ENCODE measurements at regions not wholly inside any gene's neighbourhood (a gene's known extent, or its start where the extent isn't known, plus 50 kb on each side); places are given as distances from the start of the nearest gene placed in this dataset.

GRCh38 chr20:50433001-50433761, 77.0 kb upstream of the PTPN1 start:
- no peak overlapping the region for H3K27ac Mint-ChIP-seq
- Histone ChIP-seq H3K27me3 (ENCODE audit: control insufficient read depth, insufficient read depth, low read length) (no peaks in the 10 kb centered on the region), H3K27ac (ENCODE audit: low read length) (no peak overlapping the region), H3K4me1 (ENCODE audit: control insufficient read depth, insufficient read depth, low read length) (no peaks in the 10 kb centered on the region), H3K4me3 (ENCODE audit: low read length) (no peak overlapping the region), H3K36me3 (ENCODE audit: control insufficient read depth, insufficient read depth, low read length) (no peaks in the 10 kb centered on the region), H3K9me3 (ENCODE audit: control insufficient read depth, insufficient read depth, low read length) (no peaks in the 10 kb centered on the region)
- ATAC-seq (no peak), DNase-seq (no peak)
- no peaks in the 10 kb centered on the region for H3K9me3 Mint-ChIP-seq
- H3K4me1 Mint-ChIP-seq = no peaks in the 10 kb centered on the region
- WGBS (ENCODE audit: insufficient coverage) = 93% methylated on average over 4 of the region's 4 CpGs
- peaks cover 20% of the 10 kb centered on the region in 2 donors for H3K27me3 Mint-ChIP-seq (ENCODE audit: low read depth in 2 of 2)
- TF ChIP-seq CTCF (IDR thresholded peaks at IDR 0.05) = no peak
- intact Hi-C loops (cut with micrococcal nuclease) = no loop called here
- H3K36me3 Mint-ChIP-seq = no peaks in the 10 kb centered on the region
- H3K4me3 Mint-ChIP-seq = no peak overlapping the region

DNA sequence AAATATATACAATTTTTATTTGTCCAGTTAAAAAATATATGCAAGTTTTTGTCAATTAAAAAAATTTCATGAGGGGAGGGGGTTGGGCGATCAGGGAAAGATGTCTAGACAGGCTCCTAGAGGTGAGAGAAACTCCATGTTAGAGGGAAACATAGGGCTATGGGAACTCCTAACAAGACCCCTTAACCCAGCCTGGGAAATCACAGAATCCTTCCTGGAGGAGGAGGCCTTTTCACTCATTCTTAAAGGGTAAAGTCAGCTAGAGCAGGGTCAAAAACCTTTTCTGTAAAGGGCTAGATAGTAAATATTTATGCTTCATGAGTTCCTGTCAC, 75.9 kb upstream of the PTPN1 start:
- H3K4me1 Mint-ChIP-seq = no peaks in the 10 kb centered on the region
- no peak overlapping the region for H3K4me3 Mint-ChIP-seq
- no CpG with 5 or more reads among the region's 1 CpG for WGBS (ENCODE audit: insufficient coverage)
- Histone ChIP-seq H3K4me3 (ENCODE audit: low read length) (no peak overlapping the region), H3K27me3 (ENCODE audit: control insufficient read depth, insufficient read depth, low read length) (no peaks in the 10 kb centered on the region), H3K4me1 (ENCODE audit: control insufficient read depth, insufficient read depth, low read length) (no peaks in the 10 kb centered on the region), H3K36me3 (ENCODE audit: control insufficient read depth, insufficient read depth, low read length) (no peaks in the 10 kb centered on the region), H3K27ac (ENCODE audit: low read length) (no peak overlapping the region), H3K9me3 (ENCODE audit: control insufficient read depth, insufficient read depth, low read length) (no peaks in the 10 kb centered on the region)
- intact Hi-C loops (cut with micrococcal nuclease) = no loop called here
- no peaks in the 10 kb centered on the region for H3K9me3 Mint-ChIP-seq
- DNase-seq (no peak), ATAC-seq (no peak)
- no peak for TF ChIP-seq CTCF (IDR thresholded peaks at IDR 0.05)
- H3K27ac Mint-ChIP-seq = no peak overlapping the region
- H3K36me3 Mint-ChIP-seq = no peaks in the 10 kb centered on the region
- H3K27me3 Mint-ChIP-seq (ENCODE audit: low read depth in 2 of 2) = peaks cover 18 to 20% of the 10 kb centered on the region in 2 donors

- no peaks in the 10 kb centered on the region for H3K36me3 Mint-ChIP-seq
- Histone ChIP-seq H3K4me3 (ENCODE audit: low read length) (no peak overlapping the region), H3K27me3 (ENCODE audit: control insufficient read depth, insufficient read depth, low read length) (no peaks in the 10 kb centered on the region), H3K27ac (ENCODE audit: low read length) (no peak overlapping the region), H3K36me3 (ENCODE audit: control insufficient read depth, insufficient read depth, low read length) (no peaks in the 10 kb centered on the region), H3K9me3 (ENCODE audit: control insufficient read depth, insufficient read depth, low read length) (no peaks in the 10 kb centered on the region), H3K4me1 (ENCODE audit: control insufficient read depth, insufficient read depth, low read length) (no peaks in the 10 kb centered on the region)
- 60% methylated on average over 5 of the region's 6 CpGs for WGBS (ENCODE audit: insufficient coverage)
- H3K4me3 Mint-ChIP-seq = no peak overlapping the region
- no peak overlapping the region for H3K27ac Mint-ChIP-seq
- no peak for TF ChIP-seq CTCF (IDR thresholded peaks at IDR 0.05)
- H3K9me3 Mint-ChIP-seq = no peaks in the 10 kb centered on the region
- ATAC-seq = no peak
- H3K4me1 Mint-ChIP-seq = no peaks in the 10 kb centered on the region
- intact Hi-C loops (cut with micrococcal nuclease) = no loop called here
- DNase-seq = no peak
- peaks cover 21 to 23% of the 10 kb centered on the region in 2 donors for H3K27me3 Mint-ChIP-seq (ENCODE audit: low read depth in 2 of 2)
Measured at GRCh38 chr20:50434653-50435396, 75.4 kb upstream of the PTPN1 start.
